ENCODE measurements at regions not wholly inside any gene's neighbourhood (a gene's known extent, or its start where the extent isn't known, plus 50 kb on each side); places are given as distances from the start of the nearest gene placed in this dataset.

DNA sequence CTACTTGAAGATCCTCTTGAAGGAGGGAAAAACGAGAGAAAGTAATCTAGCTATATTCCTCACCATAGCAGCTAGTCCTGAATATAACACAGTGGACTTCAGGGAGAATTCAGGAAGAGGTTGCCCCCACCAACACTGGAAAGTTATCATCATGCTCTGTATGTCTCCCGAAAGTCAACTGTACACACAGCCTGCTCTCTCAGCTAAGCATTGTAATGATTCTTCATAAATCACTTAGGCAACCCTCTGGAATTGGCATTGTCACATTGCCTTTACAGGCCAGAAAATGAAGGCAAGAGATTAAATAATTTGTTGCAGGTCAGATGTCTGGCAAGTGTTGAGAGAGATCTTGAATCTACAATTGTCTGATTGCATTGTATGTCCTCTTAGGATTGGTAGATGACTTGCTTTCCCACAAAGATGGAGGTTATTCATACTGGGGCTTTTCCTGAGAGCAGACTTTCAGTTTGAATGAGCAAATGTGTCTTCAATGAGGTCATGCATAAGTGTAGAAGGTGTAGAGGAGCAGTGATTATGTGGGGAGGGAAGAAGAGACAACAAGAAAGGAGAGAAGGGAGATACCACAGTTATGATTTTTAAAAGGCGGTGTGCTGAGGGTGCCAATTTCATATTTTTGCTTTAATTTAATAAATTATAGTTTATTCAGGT is 667.2 kb downstream of the DCDC2C start:
- DNase-seq = no peak

DNA sequence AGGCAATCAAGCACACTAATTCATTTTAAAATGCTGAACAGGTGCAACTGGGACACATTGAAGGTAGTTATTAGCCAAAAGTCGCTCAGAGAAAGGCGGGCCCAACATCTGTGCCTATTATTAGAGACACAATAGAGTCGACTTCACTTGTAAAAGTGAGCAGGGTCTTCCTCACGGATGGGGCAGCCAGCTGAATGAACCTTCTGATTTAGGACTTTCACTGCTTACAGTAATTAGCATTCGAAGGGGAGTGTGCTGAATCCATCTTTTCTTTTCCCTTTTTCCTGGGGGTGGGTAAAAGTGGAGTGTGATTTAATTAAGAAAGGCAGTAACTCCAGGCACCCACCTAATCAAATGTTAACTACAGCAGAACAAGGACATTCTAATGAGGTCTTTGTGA is 677.7 kb downstream of the DCDC2C start:
- DNase-seq = no peak

DNA sequence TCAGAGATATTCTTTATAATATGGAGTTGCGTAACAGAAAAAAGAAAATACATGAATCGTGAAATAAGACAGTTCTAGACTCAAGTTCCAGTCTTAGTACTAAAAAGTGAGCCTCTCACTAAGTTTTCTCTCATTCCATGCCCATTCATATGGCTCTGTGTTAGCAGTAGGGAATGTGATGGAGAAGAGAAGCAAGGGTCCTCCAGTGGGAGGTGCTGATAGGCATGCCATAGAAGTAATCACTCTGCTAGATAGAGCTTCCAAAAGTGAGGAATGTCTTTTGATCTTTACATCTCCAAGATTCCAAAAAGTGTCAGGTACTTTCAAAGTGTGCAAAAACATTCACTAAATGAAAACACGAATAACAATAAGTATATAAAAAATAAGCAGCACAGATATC is 678.4 kb downstream of the DCDC2C start:
- DNase-seq = no peak

DNA sequence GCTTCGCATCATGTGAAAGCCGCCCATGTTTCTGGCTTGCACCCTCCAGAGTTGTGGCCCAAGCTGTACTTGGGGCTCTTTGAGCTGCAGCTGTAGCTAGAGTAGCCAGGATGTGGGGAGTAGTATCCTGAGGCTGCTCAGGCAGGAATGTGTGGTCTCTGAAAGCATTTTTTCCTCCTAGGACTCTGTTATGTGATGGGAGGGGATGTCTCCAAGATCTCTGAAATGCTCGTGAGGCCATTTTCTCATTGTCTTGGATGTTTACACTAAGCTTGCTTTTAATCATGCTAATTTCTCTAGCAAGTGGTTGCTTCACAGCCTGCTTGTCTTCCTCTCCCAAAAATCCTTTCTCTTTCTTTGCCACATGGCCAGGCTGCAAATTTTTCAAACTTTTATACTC is 687.6 kb downstream of the DCDC2C start:
- DNase-seq = no peak

DNA sequence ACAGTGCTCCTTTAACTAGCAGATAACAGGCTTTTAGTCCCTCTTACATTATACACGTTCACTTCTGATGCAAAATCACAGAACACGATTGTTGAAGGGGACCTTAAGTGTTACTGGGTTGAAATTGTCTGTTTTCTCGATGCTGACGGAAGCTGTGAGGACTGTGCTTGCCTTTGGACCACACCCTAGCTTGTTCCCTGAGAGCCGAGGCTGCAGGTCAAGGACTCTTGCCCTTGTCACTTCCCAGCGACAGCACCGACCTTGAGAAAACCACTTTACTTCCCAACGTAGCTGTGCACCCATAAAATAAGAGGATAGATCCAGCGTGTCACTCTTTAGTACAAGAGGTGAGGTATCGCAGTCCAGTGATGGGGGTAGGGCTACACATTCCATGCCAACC is 701.0 kb downstream of the DCDC2C start:
- DNase-seq = no peak

DNA sequence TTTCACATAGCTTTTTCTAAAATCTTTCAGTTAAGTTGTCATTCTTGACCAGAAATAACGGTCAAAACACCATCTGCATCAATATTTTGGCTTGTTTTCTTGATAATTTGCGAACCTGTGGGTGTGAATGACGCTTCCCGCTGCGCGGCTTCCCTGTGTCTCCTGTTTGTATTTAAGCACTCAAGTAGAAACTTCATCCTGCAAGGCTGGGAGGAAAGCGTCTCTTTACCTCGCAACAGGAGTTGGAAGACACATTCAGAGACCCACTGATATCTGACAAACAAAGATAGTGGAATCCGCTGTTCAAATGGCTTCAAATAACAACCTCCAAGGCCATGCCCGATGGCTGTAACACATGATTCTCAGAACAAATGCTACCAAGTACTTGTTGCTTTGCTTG is 704.9 kb downstream of the DCDC2C start:
- DNase-seq = no peak

DNA sequence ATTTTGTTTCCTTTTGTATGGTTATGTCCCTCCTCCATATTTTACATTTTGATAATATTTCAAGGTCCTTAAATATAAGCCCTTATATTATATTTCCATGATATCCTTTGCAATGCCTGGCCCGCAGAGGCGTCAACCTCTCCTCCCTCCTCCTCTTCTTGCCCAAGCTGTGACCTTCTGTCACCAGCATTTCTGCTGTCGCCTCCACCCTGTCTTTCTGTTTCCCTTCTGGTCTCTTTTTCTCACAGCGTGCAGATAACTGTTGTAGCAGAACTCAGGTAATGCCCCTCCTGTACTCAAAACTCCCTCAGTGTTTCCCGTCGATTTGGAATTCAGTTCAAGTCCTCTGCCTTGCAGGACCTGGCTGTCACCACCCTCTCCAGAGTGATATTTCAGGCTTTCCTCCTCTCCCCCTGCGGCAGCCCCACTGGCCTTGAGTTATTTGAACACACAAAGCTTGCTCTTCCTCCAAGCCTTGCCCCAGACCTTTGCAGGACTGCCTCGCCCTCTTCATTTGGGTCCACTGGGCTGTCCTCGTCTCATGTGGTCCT is 709.3 kb downstream of the DCDC2C start:
- no peak for DNase-seq

DNA sequence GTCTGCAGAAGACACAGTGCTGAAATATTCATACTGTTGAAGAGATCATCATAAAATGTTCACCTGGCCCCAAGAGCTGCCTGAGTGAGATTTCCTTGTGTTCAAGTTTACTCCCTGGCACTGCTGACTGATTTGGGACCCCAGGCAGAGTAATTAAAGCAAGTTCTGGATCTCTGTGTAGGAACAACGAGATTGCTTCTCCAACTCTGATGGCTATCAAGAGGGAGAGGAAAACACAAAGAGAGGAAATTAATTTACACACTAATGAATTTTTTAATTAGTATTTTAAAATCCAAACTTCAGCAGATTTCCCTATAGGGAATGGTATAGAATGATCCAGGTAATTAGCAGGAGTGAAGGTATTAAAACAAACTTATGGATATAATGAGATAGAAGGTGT is 711.8 kb downstream of the DCDC2C start:
- DNase-seq = no peak

DNA sequence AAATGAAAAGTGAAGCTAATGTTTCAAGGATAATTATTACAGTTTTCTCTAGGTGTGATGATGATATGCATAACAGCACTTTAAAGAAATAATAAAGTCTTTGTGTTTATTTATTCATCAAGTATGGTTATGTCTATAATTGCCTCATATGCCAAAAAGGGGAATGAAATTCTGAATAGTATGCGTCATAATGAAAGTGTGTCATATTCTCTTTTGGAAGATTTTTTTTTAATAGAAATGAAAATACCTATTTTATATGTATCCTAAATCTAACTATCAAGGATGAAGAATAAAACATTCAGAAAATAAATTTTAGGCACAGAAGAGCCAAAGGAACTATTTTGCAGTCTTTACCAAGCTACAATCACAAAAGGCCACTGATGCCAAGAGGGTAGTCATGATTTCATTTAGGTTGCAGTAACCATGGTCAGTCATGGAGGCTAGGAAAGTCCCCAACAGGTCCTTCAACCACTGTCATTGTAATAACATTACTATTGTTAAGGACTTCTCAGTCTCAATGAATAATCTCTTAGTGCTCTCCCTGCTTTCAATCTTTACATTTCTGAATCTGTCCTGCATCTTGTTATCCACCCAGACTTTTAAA is 712.5 kb downstream of the DCDC2C start:
- DNase-seq = no peak

DNA sequence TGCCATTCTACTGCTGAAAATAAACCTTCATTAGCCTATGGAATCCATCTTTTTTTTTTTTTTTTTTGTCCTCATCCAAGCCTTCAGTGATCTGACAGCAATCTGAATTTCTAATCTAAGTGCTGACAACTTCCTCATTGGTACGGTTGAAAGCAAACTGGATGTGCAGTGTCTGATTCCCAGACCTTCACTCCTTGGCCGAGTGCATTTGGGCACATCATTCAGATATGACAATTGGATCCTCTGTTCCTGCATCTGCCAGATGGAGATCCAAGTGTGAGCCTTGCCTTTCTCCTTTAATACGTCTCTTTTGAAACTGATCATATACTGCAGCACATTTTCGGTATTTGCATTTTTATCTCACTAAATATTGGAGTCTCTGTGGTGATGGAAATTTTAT is 713.1 kb downstream of the DCDC2C start:
- no peak for DNase-seq

DNA sequence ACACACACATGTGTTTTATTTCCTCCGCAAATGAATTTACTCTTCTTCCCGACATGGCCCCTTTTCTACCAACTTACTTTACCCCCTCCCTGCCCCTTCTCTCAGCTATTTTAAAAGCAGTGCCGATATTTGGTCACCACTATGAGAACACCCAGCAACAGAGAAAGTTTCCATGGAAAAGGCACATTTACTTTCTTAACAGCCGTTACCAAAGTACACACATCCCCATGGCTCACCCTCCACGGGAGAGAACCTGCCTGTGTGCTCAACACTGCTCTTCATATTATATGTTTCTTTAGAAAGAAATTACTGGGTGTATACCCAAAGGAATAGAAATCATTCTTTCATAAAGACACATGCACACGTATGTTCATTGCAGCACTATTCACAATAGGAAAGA is 714.4 kb downstream of the DCDC2C start:
- no peak for DNase-seq

DNA sequence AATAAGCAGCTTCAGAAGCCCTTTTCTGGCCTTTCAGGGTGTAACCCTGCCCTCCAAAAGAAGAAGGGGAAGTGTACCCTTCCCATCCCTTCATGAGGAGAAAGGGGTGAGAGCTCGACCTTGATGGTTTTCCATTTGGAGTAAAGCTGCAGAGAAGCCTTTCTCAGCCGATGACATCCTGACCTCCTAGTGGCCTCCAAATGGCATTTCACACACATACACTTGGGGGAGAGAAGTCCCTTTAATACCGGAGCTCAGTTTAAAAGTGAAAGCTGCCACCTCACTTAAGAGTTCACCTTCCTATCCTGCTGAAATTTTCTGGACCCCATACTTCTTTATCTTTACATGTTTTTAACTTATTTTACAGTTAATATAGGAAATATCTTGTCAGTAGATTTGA is 716.7 kb downstream of the DCDC2C start:
- no peak for DNase-seq

DNA sequence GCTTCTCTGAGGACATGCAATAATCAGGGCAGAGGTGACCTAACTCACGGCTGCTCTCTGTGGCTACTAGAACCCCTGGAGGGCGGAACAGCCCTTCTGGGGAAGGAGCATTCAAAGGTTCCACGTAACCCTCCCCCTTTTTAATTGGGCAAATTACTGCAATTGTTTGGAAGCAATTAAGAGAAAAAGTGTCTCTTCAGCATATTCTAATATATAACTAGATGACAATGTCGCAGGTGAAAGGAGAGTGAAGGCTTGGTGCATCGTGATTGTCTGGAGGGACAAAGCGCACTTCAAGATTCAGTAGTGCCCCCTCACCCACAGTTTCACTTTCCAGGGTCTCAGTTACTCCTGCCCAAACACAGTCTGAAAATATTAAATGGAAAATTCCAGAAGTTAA is 720.8 kb downstream of the DCDC2C start:
- DNase-seq = no peak

DNA sequence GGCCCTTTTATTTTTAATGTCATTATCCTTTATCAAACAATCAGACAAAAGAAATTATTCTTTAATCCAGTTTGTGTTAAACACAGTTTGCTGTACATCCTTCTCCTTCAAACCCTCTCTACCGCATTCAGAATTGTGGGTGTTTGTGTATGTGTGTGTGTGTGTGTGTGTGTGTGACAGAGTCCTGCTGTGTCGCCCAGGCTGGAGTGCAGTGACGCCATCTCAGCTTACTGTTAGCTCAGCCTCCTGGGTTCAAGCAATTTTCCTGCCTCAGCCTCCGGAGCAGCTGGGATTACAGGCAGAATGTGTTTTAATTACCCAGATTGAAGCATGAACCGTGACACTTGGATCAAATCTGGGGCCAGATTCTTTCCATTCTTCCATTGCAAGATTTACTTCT is 723.7 kb downstream of the DCDC2C start:
- no peak for DNase-seq

DNA sequence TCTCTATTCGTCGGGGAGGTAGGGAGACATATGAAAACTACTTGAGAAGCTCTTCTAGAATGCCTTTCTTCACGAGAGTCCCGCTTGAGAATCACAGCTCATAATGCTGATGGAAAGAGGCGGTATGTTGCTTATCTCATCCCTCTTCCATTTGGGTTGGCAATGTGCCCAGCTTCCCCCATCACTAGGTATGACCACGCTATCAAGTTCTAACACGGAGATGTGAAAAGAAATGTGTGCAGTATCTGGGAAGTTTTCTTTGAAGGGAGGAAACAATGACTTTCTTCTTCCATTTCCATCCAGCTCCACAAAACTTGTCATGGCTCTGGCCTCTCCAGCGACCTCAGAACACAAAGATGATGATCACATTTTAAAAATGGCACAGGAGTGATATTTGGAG is 742.4 kb downstream of the DCDC2C start:
- no peak for DNase-seq

DNA sequence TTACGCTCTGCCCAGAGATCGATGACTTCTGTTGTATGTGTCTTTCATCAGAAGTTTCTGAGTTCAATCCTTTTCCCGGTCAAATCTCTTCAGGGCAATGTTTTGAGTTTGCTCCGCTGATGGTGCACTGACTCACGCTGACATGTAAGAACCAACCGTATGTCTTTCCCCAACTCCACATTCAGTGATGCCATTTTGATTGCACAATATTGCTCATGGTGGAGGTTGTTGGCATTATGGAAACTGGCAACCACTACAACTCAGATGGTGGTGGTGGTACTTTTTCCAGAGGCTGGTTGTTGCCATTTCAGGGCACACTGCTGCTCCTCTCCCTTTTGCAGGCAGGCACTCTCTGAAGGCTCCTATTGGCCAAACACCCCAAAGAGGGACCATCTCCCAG is 751.5 kb downstream of the DCDC2C start:
- DNase-seq = no peak

DNA sequence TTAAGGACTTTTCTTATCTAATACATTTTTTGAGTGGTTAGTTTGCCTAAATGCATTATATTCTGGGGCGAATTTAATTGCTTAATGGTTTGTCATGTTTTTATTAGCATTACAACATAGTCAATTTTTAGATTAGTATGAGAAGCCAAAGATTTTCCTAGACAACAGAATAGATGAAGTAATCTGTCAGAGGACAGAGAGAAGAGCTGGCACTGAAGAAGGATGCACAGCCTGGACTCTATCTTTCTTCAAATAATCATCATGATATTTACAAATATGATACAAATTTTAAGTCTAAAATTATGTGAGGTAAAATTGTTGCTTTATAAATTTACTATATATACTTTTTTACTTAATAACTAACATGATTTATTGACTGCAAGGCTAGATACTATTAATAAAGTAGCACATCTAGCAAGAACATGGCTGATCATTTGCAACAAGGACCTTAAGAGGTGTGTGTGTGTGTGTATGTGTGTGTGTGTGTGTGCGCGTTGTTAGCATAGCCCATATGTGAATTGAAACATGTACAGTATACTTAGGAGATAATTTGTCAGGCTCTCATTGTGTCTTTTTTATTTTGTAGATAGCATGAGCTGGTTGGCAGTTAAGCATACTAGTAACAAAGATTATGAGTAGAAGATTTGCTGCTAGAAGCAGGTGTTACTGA is 752.2 kb downstream of the DCDC2C start:
- no peak for DNase-seq

DNA sequence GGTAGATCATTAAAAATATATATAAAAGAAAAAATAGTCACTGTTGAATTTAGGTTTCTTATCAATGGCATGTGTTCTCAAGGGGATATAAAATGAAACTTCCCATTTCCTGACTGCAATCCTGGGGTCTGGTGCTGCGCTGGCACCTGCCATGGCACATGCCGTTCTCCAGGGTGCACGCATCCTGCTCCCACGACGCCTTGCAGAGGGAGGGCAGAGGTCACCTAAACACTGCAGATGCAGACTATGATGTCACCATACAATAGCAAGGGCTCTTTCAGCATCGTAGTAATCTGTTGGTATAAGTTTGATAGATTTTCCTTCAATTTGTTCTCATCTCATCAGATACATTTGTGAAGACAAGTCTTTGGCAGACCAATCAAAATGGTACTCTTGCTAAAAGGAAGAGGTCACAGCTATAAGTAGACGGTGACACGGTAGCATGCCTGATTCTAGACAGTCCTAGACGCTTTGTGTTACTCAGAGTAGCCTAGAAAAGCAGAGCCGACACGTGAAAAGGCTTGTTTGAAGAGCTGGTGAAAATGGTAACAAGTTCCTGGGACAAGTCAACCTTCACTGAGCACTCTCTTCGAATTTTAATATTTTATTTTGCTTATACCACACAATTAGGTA is 761.4 kb downstream of the DCDC2C start:
- no peak for DNase-seq

DNA sequence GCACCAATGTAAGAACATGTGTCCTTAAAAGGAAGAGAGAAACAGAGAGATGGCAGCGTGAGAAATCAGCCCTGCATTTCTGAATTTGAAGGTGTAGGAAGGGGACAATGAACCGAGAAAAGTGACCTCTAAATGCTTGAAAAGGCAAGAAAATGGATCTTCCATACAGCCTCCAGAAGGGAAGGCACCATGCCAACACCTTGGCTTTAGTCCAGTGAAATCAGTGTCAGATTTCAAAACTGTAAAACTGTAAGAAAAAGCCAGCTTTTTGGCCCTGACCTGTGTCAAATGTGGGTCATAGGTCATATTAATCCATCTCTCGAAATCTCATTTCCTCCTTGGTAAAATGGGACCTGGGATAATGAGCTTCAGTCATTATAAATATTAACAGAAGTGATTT is 762.3 kb downstream of the DCDC2C start:
- no peak for DNase-seq

DNA sequence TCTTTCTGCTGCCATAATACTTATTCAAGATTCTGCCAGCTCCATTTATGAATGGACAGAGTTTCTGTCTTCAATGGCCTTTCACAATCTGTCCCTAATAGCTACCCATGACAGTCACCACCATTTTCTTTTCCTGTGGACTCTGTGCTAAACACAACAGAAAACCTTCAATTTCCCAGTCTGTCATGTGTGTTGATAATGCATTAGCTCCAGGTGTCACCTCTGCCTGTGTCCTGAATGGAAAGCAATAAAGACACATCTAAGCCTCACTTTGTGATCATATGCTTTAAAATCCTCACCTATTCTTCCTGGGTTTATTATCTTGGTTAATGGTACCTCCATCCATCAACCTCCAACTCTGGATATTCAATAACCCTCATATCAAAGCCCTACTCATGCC is 772.2 kb downstream of the DCDC2C start:
- DNase-seq = no peak

DNA sequence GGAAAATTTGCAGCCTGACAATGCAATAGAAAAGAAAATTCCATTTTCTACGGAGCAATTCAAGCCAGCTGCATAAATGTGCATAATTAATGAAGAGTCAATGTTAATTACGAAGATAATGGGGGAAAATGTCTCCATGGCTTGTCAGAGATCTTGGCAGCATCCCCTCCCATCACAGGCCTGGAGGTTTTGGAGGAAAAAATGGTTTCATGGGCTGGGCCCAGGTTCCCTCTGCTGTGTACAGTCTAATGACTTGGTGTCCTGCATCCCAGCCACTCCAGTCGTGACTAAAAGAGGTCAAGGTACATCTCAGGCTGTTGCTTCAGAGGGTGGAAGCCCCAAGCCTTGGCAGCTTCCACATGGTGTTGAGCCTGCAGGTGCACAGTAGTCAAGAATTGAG is 779.7 kb downstream of the DCDC2C start:
- no peak for DNase-seq

DNA sequence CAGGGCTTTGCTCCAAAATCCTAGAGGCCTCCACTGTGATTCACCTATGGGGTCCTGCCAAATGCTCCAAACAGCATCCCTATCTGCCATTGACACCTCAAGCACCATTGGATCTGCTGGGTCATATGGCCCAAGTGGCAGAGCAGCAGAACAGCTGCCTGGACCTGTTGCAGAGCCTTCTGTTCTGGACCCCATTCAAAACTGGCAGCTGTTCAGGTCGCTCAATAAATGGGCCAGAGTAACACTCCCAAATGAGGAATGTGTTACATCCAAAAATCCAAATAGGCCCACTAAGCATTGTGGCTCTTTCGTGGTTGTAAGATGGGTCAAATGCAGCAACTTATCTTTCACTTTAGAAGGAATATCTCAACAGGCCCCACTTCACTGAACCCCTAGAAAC is 783.6 kb downstream of the DCDC2C start:
- DNase-seq = no peak

DNA sequence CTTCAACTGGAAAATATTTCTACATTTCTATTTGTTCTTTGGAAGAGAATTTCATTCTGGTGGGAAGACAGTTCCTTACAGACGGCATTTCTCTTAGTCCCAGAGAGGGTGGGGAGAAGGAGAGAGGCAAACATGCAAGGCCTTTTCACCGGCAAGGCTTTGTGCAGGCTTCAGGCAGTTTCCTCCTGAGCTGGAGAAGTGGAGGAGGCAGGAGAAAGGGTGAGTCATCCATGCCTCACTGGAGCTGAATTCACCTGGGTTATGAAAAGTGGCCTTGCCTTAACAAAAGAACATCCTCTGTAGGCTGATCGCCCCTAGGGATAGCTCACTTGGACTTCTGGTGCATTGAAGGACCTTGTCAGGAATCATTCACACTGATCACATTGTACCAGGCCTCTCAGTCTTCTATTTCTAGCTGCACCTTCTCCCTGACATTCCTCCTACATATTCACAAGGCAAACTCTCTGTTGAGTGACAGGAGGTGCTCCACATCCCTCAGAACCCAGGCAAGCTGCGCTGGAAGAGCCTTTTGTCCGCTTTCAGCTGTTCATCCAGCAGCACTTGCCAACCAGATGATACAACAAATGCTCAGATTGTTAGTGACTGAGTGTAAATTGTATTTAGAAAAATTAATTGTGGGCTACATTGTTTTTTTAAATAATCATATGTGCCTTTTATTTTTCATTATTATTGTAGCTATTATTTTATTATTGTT is 796.1 kb downstream of the DCDC2C start:
- no peak for DNase-seq

All from C1 segment of cervical spinal cord (tissue), 14 donors.